A673 (cell line): ENCODE measurements at regions not wholly inside any gene's neighbourhood (a gene's known extent, or its start where the extent isn't known, plus 50 kb on each side); places are given as distances from the start of the nearest gene placed in this dataset.

Experiments used
- BruUV-seq: library from RNA; stranded (reverse); fragments of 400-500 nt; replicated peaks from 2 replicates; lab custom pipeline; 2021; lab: Mats Ljungman, UMichigan
- CTCF ChIA-PET: fragments of 300-600 bp; sonication (Branson Sonifier 250); formaldehyde crosslinking; loops from one replicate; lab custom pipeline; 2022; ENCODE audit warnings: antibody characterized with exemption; lab: Charles Lee
- POLR2A ChIA-PET: fragments of 300-600 bp; sonication (Branson Sonifier 250); formaldehyde crosslinking; loops from one replicate; lab custom pipeline; 2022; ENCODE audit warnings: antibody characterized with exemption; ENCODE audit not compliant: low non-redundant PET; lab: Charles Lee
- DNase-seq: peaks from one replicate; pipeline ENCODE4 v3.0.0-alpha.2; 2015; ENCODE audit warnings: low spot score
- H3K27ac ChIP-seq: fragments of 200-600 bp; sonication (generic); 2 replicates; pipeline ENCODE4 v1.5.1; 2016; ENCODE audit warnings: mixed run types, low read depth, mild to moderate bottlenecking, mixed read lengths, antibody characterized with exemption, low read length; ENCODE audit not compliant: poor library complexity, severe bottlenecking
- H3K27me3 ChIP-seq: fragments of 200-600 bp; sonication (generic); replicated peaks from 2 replicates; pipeline ENCODE4 v1.6.1; 2017; ENCODE audit warnings: mixed run types, low read depth, mild to moderate bottlenecking, mixed read lengths, antibody characterized with exemption, low read length; ENCODE audit not compliant: insufficient read depth, poor library complexity
- H3K36me3 ChIP-seq: fragments of 200-600 bp; sonication (generic); 2 replicates; pipeline ENCODE4 v1.6.1; 2016; ENCODE audit warnings: mixed run types, mild to moderate bottlenecking, mixed read lengths, antibody characterized with exemption, low read length; ENCODE audit not compliant: insufficient read depth, poor library complexity, severe bottlenecking
- H3K4me1 ChIP-seq: fragments of 200-600 bp; sonication (generic); 2 replicates; pipeline ENCODE4 v1.6.1; 2017; ENCODE audit warnings: mixed run types, mild to moderate bottlenecking, mixed read lengths, antibody characterized with exemption, low read length; ENCODE audit not compliant: insufficient read depth, poor library complexity, severe bottlenecking
- H3K4me3 ChIP-seq: fragments of 200-600 bp; sonication (generic); 2 replicates; pipeline ENCODE4 v1.5.1; 2016; ENCODE audit warnings: low read depth, mixed run types, mild to moderate bottlenecking, mixed read lengths, low read length; ENCODE audit not compliant: poor library complexity, severe bottlenecking
- H3K9me3 ChIP-seq: fragments of 200-600 bp; sonication (generic); 2 replicates; pipeline ENCODE4 v1.6.1; 2016; ENCODE audit warnings: mixed run types, low read depth, mild to moderate bottlenecking, mixed read lengths, antibody characterized with exemption, low read length; ENCODE audit not compliant: poor library complexity, severe bottlenecking
- CTCF ChIP-seq: fragments of 300-800, 200-600 bp; sonication (generic); conservative IDR thresholded peaks from 2 replicates; pipeline ENCODE4 v1.5.1; 2017; ENCODE audit warnings: low read depth, mild to moderate bottlenecking, antibody characterized with exemption, low read length, moderate library complexity, mixed read lengths
- EZH2 ChIP-seq: fragments of 200-600 bp; sonication (generic); IDR thresholded peaks from 2 replicates; pipeline ENCODE4 v1.6.1; 2017; ENCODE audit warnings: borderline replicate concordance, low read depth, mild to moderate bottlenecking, mixed read lengths, antibody characterized with exemption, low read length; ENCODE audit not compliant: poor library complexity, severe bottlenecking
- intact Hi-C: fragments of 100-400 bp; cut with micrococcal nuclease; formaldehyde crosslinking; loops from one replicate; pipeline ENCODE4 v1.10.0; 2022; ENCODE audit not compliant: unreplicated experiment

GRCh38 chr4:116395408-116395807 is 690.0 kb downstream of the TRAM1L1 start:
- no peak overlapping the region for H3K4me3 ChIP-seq
- no peak for DNase-seq
- POLR2A ChIA-PET = no interaction called here
- BruUV-seq = no TSS peak
- TF ChIP-seq CTCF = no peak
- H3K27me3 ChIP-seq = no peaks in the 10 kb centered on the region
- H3K9me3 ChIP-seq = no peaks in the 10 kb centered on the region
- peaks cover 8% of the 10 kb centered on the region for H3K4me1 ChIP-seq
- intact Hi-C loops = no loop called here
- H3K36me3 ChIP-seq = no peaks in the 10 kb centered on the region
- H3K27ac ChIP-seq = no peak overlapping the region
- CTCF ChIA-PET = no interaction called here

- TF ChIP-seq EZH2 (no peak), CTCF (no peak)
- no peaks in the 10 kb centered on the region for H3K27me3 ChIP-seq
- ChIA-PET CTCF (no interaction called here), POLR2A (no interaction called here)
- intact Hi-C loops = no loop called here
- no peaks in the 10 kb centered on the region for H3K9me3 ChIP-seq
- H3K27ac ChIP-seq = no peak overlapping the region
- H3K4me3 ChIP-seq = no peak overlapping the region
- BruUV-seq = no TSS peak
- H3K4me1 ChIP-seq = no peaks in the 10 kb centered on the region
- no peaks in the 10 kb centered on the region for H3K36me3 ChIP-seq
- DNase-seq = no peak
Measured at GRCh38 chr4:116391020-116391419, 694.4 kb downstream of the TRAM1L1 start.

- Histone ChIP-seq H3K4me3 (no peak overlapping the region), H3K27ac (no peak overlapping the region), H3K4me1 (no peaks in the 10 kb centered on the region), H3K36me3 (no peaks in the 10 kb centered on the region), H3K9me3 (no peaks in the 10 kb centered on the region), H3K27me3 (no peaks in the 10 kb centered on the region)
- BruUV-seq = no TSS peak
- POLR2A ChIA-PET = no interaction called here
- no peak for DNase-seq
- TF ChIP-seq EZH2 = no peak
- no peak for TF ChIP-seq CTCF
- CTCF ChIA-PET = no interaction called here
- intact Hi-C loops = no loop called here
Measured at GRCh38 chr4:116389139-116389538, 696.2 kb downstream of the TRAM1L1 start.
